Chondrocyte (in vitro differentiated cells): ENCODE measurements at regions not wholly inside any gene's neighbourhood (a gene's known extent, or its start where the extent isn't known, plus 50 kb on each side); places are given as distances from the start of the nearest gene placed in this dataset.
A peak's percentile ranks its signal among the peaks of the same experiment; 100 is the strongest.

Experiments
- DNase-seq: peaks from one replicate; pipeline ENCODE4 v3.0.0; 2021; ENCODE audit warnings: mixed read lengths, low spot score
- H3K27ac Mint-ChIP-seq: one replicate; pipeline ENCODE4 v1.8.0; 2021; ENCODE audit warnings: mild to moderate bottlenecking, moderate library complexity, mixed read lengths; ENCODE audit not compliant: unreplicated experiment
- H3K27me3 Mint-ChIP-seq: 2 replicates; pipeline ENCODE4 v1.8.0; 2021; ENCODE audit warnings: low read depth, mixed read lengths
- H3K36me3 Mint-ChIP-seq: 2 replicates; pipeline ENCODE4 v1.8.0; 2021; ENCODE audit warnings: low read depth, mixed read lengths
- H3K4me1 Mint-ChIP-seq: 2 replicates; pipeline ENCODE4 v1.8.0; 2021; ENCODE audit warnings: low read depth, mild to moderate bottlenecking, mixed read lengths
- H3K4me3 Mint-ChIP-seq: one replicate; pipeline ENCODE4 v1.8.0; 2021; ENCODE audit warnings: mild to moderate bottlenecking, moderate library complexity, mixed read lengths; ENCODE audit not compliant: unreplicated experiment
- H3K9me3 Mint-ChIP-seq: 2 replicates; pipeline ENCODE4 v1.8.0; 2021; ENCODE audit warnings: low read depth, mixed read lengths
- TF ChIP-seq, protein P1 (sequence below): fragments of 200-600 bp; sonication (generic); IDR thresholded peaks from 2 replicates; pipeline ENCODE4 v1.5.0; 2021; ENCODE audit warnings: antibody characterized with exemption, mild to moderate bottlenecking, moderate library complexity

DNA sequence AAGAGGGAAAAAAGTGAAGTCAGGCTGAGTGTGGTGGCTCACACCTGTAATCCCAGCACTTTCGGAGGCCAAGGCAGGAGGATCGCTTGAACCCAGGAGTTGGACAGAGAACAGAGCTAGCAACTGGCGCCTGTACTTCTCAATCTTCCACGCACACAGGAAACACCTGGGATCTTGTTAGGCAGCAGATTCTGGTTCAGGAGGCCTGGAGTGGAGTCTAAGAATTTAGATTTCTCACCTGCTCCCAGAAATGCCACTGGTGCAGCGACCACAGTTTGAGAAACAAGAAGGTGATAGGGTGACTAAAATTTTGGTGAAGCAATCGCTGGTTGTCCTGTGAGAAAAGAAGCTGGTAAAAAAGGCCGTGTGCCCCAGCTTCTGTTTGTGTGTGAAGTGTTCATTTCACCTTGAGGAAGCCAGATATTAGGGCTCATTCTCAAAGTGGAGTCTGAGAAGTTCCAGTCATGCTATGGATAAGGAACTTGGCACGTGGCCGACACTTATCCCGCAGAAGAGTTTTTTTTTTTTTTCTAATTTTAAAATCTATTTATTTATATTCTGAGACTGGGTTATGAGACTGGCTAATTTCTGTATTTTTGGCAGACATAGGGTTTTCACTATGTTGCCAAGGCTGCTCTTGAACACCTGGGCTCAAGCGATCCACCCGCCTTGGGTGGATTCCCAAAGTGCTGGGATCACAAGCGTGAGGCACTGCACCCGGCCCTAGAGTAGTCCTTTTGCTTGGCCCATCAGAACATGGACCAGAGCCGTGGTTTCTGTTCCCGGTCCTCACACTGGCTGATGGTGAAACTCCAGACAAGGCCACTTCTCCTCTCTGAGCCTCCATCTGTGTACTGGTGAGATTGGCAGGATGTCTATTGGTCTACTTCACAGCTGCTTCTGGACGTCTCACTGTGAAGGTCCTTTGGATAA lies 324.6 kb upstream of the PROK2 start:
- no peaks in the 10 kb centered on the region for H3K36me3 Mint-ChIP-seq
- H3K9me3 Mint-ChIP-seq = no peaks in the 10 kb centered on the region
- TF ChIP-seq, protein P1, sequence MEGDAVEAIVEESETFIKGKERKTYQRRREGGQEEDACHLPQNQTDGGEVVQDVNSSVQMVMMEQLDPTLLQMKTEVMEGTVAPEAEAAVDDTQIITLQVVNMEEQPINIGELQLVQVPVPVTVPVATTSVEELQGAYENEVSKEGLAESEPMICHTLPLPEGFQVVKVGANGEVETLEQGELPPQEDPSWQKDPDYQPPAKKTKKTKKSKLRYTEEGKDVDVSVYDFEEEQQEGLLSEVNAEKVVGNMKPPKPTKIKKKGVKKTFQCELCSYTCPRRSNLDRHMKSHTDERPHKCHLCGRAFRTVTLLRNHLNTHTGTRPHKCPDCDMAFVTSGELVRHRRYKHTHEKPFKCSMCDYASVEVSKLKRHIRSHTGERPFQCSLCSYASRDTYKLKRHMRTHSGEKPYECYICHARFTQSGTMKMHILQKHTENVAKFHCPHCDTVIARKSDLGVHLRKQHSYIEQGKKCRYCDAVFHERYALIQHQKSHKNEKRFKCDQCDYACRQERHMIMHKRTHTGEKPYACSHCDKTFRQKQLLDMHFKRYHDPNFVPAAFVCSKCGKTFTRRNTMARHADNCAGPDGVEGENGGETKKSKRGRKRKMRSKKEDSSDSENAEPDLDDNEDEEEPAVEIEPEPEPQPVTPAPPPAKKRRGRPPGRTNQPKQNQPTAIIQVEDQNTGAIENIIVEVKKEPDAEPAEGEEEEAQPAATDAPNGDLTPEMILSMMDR = no peak
- no peak overlapping the region for H3K4me3 Mint-ChIP-seq
- no peak for DNase-seq
- H3K4me1 Mint-ChIP-seq = peaks cover 15% of the 10 kb centered on the region
- H3K27me3 Mint-ChIP-seq = peaks cover 27% of the 10 kb centered on the region
- no peak overlapping the region for H3K27ac Mint-ChIP-seq

DNA sequence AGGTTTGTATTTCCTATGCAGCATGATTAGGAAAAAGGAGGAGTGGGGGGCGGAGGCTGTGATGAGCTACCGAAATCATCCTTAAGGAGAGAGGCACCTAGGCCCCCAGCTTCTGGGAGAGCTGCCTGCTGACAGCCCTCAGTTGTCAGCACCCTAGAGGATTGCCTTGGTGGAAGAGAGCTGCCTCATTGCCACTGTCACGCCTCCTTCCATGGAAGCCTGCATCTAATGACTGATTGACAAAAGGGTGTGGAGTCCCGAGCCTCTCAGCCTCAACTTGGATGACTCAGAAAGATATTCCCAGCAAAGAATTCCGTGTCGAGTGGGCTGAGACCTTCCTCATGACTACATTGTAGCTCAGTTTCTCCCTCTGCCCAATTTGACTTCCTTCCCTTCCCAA lies 320.4 kb upstream of the PROK2 start:
- no peaks in the 10 kb centered on the region for H3K9me3 Mint-ChIP-seq
- H3K4me1 Mint-ChIP-seq = peaks cover 19% of the 10 kb centered on the region
- no peak overlapping the region for H3K4me3 Mint-ChIP-seq
- peaks cover 31% of the 10 kb centered on the region for H3K27me3 Mint-ChIP-seq
- no peak for DNase-seq
- no peaks in the 10 kb centered on the region for H3K36me3 Mint-ChIP-seq
- H3K27ac Mint-ChIP-seq = no peak overlapping the region
- TF ChIP-seq, protein P1 = no peak

DNA sequence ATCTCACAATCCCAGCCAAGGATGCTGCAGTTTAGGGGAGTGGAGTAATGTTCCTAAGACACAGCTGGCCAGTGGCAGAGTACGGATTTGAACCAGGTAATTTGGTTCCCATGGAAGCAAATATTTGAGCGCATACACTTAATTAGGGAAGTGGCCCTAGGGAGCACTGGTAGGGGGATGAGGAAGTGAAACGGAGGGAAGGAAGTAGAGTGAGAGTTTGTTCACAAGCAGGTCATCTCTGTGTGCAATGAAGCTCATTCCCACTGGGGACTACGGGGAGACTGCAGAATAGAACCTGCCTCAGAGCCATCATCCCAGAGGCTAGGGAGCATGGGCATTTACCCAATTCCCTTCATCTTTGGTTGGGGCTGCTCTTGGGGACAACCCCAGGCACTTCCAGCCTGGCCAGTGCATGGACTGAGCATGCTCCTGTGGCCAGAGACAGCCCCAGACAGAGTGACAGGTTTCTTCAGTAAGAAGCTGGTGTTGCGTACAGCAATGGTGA lies 317.2 kb upstream of the PROK2 start:
- H3K4me1 Mint-ChIP-seq = peaks cover 20% of the 10 kb centered on the region
- TF ChIP-seq, protein P1 = no peak
- H3K9me3 Mint-ChIP-seq = no peaks in the 10 kb centered on the region
- no peaks in the 10 kb centered on the region for H3K36me3 Mint-ChIP-seq
- H3K27ac Mint-ChIP-seq = no peak overlapping the region
- DNase-seq = no peak
- peaks cover 44% of the 10 kb centered on the region for H3K27me3 Mint-ChIP-seq
- no peak overlapping the region for H3K4me3 Mint-ChIP-seq

DNA sequence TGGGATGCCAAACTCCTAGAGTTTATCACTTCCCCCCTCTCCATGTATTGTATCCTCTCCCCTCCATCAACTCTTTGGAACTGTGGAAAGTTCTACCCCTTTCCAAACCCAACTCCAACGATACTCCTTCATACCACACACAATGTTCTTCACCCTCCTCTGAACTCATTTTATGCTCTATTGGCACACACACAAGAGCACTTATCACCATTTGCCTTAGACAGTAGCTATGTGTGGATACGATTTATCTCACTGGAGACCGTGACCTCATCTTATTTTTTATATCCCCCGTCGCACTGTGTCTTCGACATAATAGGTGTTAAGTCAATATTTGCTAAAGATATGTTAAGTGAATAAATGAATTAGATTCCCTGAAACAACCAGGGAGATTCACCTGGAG lies 316.5 kb upstream of the PROK2 start:
- Mint-ChIP-seq H3K4me1 (peaks cover 20% of the 10 kb centered on the region), H3K36me3 (no peaks in the 10 kb centered on the region), H3K27ac (no peak overlapping the region), H3K9me3 (no peaks in the 10 kb centered on the region), H3K4me3 (no peak overlapping the region), H3K27me3 (peaks cover 46% of the 10 kb centered on the region)
- TF ChIP-seq, protein P1 = no peak
- no peak for DNase-seq

DNA sequence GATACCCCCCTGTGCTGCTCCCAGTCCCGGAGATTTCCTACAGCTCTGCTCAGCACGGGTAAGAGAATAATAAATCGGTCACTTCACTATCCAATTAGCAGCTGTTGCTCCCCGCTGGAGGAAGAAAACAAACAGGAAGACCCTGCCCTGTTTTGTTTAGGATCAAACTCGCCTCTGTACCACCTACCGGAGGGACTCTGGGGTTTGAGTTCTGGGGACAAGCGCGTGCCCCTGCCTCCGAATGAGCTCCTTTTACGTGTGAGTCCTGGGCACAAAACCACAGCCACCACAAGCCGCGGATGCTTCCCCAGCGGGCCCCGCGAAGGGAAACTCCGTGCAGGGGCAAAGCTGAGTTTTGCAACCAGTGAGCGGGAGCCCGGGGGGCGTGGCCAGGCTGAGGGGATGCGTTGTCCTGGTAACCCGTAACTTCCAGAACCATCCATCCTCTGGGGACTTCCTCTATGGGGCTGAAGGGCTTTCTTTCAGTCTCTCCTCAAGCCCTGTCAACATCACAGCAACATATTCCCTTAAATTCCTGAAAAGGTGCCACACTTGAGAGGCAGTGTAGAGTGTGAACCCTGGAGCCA lies 315.7 kb upstream of the PROK2 start:
- no peak for DNase-seq
- Mint-ChIP-seq H3K9me3 (no peaks in the 10 kb centered on the region), H3K4me3 (peak overlapping the region; percentile 71), H3K4me1 (peaks cover 20% of the 10 kb centered on the region), H3K27me3 (peaks cover 42% of the 10 kb centered on the region), H3K36me3 (no peaks in the 10 kb centered on the region), H3K27ac (peak overlapping the region; percentile 55)
- TF ChIP-seq, protein P1 = no peak
